ENCODE measurements at regions not wholly inside any gene's neighbourhood (a gene's known extent, or its start where the extent isn't known, plus 50 kb on each side); places are given as distances from the start of the nearest gene placed in this dataset.
A peak's percentile ranks its signal among the peaks of the same experiment; 100 is the strongest.

DNA sequence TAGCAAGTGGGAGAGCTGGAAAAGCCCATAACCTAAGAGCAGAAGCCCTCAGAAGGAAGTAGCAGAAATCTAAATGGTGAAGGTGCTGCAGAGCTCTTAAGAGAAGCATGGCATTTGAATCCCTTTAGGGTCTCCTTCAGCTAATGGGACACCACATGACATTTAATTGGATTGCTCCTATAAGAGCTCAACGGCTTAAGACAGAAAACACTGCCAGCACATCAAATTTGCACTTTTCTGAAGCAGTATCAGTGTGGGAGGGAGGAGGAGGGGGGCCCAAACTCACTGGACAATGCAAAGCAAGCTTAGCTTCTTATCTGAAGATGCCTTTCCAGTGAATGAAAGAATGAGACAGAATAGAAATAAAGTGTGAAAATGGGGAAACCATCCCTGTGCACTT lies 287.9 kb upstream of the MTNR1B start:
- no peak for DNase-seq (ENCODE audit: low read depth, low spot score)
- H3K27ac ChIP-seq: no peak overlapping the region

DNA sequence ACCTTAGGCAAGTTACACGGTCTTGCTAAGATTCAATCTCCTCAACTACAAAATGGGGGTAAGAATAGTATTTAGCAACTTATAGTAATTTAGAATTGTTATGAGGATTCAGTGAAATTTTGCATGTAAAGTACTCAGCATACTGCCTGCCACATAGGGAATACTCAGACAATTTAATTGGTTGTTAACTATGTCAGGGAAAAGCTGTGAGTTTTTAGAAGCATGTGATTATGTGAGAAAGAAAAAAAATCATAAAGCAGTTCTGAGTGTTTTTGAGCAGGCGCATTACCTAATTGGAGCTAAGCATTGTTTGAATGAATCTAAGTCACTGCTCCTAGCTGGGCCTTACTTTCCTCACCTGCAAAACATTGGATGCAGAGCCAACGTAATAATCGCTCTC lies 287.3 kb upstream of the MTNR1B start:
- no peak overlapping the region for H3K27ac ChIP-seq
- no peak for DNase-seq (ENCODE audit: low read depth, low spot score)

DNA sequence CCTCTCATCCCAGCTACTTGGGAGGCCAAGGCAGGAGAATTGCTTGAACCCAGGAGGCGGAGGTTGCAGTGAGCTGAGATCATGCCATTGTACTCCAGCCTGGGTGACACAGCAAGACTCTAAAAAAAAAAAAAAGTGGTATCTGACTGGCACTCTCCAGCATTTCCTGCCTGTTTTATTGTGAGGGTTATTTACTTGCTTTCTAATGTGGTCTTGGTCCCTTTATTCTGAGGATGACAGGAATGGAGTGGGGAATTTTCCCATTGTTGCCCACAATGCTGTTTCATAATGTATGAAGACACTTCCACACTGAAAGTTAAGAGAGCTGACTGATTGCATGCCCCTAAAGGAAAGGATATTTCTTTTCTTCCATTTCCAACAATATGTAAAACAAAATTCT lies 286.5 kb upstream of the MTNR1B start:
- H3K27ac ChIP-seq: no peak overlapping the region
- DNase-seq (ENCODE audit: low read depth, low spot score): no peak

DNA sequence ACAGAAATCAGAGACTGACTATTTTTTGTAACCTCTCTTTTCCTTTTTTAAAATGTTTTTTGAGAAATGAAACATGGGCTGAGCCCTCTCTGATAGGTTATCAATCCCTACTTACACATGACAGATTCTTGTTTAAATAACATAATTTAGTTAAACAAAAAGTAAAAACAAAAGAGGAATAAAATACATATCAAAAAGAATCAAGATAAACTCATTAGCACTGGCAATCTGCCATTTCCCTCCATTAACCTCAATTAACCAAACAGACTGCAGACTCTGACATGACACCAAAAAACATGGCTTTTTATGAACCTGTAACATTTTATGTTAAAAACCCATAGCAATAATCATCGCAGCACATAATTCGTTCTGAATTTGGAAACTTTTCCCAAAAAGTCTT lies 284.4 kb upstream of the MTNR1B start:
- no peak for DNase-seq (ENCODE audit: low read depth, low spot score)
- H3K27ac ChIP-seq: no peak overlapping the region

DNA sequence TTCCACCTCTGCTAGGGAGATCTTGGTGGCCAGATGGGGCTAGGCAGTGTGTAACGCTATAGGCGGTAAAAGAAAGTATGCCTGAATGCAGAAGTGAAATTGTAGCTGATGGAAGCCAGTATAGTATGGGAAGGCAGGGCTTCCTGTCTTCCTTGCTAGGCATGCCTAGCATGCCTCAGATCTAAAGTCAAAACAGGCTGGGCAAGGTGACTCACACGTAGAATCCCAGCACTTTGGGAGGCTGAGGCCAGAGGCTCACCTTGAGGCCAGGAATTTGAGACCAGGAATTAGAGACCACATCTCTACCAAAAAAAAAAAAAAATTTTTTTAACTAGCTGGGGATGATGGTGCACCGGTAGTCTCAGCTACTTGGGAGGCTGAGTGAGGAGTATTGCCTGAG lies 281.7 kb upstream of the MTNR1B start:
- no peak for DNase-seq (ENCODE audit: low read depth, low spot score)
- no peak overlapping the region for H3K27ac ChIP-seq

DNA sequence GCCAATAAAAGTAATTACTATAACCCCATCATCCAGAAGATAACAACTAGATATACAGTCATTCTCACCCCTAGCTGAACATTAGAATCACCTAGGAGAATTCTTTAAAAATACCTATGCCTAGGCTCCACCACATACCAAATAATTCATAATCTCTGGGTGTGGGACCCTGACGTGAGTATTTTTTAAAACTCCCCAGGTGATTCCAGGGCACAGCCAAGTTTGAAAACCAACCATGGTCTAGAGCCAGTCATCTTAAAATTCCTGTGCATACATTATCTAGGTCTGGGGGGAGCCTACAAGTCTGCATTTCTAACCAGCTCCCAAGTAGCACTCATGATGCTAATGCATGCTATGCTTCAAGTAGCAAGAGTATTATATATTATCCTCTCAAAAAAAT lies 281.0 kb upstream of the MTNR1B start:
- no peak for DNase-seq (ENCODE audit: low read depth, low spot score)
- H3K27ac ChIP-seq: no peak overlapping the region

DNA sequence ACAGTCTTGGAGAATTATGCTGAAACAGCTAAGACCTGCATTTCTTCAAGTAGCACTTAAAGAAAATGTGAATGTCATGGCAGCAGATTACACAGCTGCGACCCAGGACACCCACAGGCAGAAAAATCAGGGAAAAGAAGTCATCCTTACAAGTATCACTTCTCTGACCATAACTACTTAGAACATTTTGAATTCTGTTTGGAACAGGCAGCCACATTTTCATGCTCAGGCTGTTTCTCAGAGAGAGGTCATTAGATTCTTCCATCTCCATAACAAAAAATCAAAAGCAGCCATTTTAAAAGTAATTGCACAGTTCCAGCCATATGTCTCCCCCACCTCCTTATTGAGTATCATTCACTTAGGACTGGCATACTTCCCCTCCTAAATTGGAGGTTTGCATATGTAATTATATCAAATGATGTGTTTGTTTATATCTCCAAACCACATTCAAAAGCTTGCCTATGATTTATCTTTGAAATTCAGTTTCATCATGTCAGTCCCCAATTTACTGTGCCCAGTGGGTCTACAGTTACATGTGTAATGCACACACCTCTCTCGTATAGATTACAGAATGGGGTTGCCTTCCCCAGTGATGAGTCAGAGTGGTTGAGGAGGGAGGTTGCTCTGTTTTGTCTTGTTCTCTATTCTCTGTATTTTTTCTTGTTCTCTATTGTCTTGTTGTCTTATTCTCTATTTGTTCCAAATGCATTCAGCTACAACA lies 276.5 kb upstream of the MTNR1B start:
- H3K27ac ChIP-seq: no peak overlapping the region
- no peak for DNase-seq (ENCODE audit: low read depth, low spot score)

DNA sequence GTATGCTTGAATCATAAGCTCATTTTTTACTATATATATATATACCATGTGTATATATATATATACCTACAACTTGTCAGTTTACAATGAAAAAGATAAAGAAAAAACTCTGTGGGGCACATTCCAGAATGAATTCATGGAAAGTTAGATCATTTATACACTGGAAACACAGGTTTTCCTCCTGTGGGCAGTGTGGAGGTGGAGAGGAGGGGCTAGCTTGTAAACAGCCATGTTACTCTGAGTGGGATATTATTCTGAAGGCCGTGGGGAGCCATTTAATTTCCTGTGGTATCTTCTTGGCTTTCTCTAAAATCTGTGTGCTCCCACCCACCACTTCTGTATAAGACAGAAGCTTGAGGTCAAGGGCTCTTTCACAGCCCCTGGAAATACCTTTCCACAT lies 273.4 kb upstream of the MTNR1B start:
- no peak overlapping the region for H3K27ac ChIP-seq
- no peak for DNase-seq (ENCODE audit: low read depth, low spot score)

DNA sequence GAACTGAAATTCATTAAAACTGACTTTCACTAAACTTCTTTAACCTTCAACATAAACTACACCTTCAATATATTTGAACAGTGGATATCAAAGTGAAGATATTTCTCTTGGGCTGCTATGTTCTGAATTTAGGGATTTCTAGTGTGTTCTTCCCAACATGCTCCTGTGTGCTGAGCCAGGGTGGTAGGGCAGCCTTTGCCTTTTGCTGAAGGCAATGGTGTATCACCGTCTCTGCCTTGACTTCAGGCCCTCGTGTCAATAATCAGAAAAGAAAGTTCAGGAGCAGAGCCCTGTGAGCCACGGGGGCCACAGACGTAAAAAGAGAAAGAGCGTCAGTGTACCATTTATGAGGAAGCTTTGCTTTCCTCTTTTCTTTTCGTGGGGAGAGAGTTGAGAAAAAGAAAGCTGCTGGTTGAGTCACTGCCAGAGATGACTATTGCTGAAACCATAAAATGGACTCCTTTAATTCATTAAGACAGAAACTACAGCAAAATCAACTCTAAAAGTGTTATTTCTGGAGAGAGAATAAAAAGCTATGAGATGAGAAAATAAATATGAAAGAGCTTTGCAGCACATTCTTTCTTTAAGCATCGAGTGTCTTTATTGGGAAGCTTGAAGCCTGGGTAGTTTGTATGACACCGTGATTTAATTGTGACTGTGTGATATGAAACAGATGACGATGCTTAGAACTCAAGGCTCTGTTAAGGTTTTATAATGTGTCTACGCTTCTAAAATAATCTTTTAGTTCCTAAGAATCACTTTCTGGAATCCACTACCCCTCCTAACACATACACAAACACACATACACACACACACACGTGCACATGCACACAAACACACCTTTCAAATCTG lies 271.8 kb upstream of the MTNR1B start:
- DNase-seq (ENCODE audit: low read depth, low spot score): no peak
- no peak overlapping the region for H3K27ac ChIP-seq

DNA sequence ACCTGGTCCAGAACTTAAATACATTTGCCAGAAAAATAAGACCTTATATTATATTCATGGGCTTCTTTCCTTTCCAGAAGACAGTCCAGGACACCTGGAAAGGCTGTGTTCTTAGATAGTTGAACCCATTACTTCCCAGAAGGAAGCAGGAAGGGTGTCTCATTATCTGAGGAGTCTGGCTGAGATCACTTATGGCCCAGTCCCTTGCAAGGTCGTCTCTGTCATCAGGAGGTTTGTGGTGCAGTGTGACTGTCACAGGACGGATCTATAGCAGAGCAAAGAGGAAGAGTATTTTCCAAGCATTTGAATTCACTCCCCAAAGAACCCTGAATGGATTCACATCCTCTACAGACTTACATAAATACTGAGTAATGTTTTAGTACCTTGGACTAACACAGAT lies 270.7 kb upstream of the MTNR1B start:
- no peak overlapping the region for H3K27ac ChIP-seq
- no peak for DNase-seq (ENCODE audit: low read depth, low spot score)

DNA sequence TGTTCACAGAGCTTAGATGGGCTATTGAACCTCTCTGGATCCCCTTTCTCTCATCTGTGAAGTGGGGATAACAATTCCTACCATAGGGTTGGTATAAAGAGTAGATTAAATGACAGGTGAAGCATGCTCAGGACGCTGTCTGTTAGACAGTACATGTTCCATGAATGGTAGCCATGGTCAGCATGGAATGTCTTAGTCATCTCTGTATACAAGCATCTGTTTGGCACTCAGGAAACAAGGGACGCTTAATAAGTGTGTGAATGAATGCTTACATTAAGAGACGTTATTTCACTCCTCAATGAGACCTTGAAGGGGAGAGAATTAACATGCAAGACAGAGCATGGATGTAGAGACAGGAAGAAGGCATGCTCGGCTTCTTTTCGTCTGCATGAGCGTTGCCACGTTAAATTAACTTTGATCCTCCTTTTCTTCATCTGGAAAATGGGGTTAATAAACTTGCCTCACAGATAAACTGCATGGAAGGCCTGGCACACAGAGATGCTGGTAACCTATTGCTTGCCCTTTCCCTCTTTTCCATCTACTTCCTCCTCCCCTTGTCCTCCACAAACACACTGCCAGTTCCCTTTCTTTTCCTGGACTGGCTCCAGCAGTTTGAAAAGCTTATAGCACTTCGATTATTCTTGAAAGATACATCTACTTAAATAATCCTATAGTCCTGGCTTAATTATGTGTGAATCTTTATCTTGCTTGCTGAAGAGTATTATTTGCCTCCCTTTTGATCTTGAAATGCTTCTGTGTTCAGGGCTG lies 267.2 kb upstream of the MTNR1B start:
- peak overlapping the region; percentile 91 for H3K27ac ChIP-seq
- peak; percentile 24 for DNase-seq (ENCODE audit: low read depth, low spot score)

DNA sequence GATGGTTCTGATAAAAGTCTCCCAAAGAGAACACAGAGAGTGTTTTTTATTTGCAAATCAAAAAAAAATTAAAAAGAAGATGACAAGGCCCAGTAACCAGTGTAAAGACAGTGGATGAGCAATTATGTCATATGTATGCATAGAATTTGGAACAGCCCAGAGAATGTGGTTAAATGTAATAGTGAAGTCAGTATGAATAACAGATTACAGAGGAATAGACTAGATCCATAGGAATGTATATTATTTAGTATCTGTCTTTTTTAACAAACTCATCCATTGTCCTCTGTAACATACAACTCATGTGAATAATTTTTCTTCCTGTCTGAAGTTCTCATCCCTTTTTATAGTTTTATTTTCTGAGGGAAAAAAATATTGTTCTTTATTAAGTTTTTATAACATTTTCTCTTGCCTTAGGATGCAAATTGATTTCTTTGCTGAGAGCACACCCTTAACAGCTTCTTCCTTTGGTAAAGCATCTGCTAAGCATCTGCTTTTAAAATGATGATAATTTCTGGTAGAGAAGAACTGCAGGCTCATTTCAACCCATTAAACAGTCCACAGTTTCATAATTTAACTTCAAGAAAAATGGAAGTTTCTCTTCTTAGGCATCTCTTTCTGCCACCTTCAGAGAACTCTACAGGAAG lies 266.5 kb upstream of the MTNR1B start:
- DNase-seq (ENCODE audit: low read depth, low spot score): peak; percentile 22
- H3K27ac ChIP-seq: peak overlapping the region; percentile 91

DNA sequence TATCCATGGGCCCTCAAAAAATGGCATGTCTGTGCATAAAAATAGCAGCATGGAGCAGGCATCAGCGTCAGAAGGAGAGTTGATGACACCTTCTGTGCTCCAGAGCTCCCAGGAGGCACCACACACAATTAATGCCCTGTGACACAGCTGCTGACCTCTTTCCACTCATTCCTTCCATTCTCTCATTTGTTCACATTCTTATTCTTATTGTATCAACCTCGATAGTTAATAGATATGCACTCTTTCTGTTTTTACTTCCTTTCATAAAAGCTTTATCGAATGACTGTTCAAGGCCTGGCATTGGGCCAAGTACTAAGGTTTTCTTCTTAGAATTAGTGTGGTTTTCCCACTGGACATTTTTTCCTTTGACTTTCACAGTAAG lies 266.0 kb upstream of the MTNR1B start:
- DNase-seq (ENCODE audit: low read depth, low spot score): no peak
- H3K27ac ChIP-seq: peak overlapping the region; percentile 91

DNA sequence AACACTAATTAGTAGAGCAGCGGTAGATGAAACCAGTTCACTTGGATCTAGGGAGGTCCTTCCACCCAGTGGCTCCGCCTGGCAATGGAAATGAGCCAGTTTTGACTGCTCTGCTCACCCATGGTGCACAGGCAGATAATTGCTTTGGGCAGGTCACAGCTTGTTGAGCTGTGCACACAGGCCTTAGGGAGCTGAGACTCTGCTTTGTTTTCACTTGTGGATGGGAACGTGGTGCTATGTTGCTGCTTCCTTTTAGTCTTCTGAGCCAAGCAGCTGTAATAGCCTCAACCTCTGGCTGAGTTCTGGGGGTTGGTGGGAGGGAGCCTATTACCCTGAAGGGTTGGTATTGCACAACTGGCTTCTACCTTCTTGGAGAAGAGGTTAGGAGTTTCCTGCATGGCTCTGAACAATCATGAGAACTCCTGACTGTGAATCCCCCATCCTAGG lies 262.3 kb upstream of the MTNR1B start:
- peak; percentile 93 for DNase-seq (ENCODE audit: low read depth, low spot score)
- H3K27ac ChIP-seq: peak overlapping the region; percentile 83

DNA sequence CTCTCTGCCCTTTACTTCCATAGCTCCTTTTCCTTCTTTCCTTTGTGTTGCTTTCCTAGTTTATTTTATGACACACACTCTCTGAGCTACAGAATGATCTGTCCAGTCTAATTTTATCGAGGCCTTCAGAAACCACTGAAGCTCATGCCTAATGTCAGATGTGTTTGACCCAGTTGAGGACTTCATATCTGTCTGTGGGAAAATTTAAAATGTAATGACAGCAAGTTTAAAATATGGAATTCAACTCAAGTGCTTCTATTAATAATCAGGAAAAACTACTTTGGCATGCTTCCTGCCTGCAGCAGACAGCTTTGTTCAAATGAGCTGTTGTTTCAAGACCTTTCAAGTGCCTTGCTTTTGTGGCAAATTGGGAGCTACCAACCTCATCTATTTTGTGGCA lies 261.8 kb upstream of the MTNR1B start:
- DNase-seq (ENCODE audit: low read depth, low spot score): no peak
- H3K27ac ChIP-seq: peak overlapping the region; percentile 83

DNA sequence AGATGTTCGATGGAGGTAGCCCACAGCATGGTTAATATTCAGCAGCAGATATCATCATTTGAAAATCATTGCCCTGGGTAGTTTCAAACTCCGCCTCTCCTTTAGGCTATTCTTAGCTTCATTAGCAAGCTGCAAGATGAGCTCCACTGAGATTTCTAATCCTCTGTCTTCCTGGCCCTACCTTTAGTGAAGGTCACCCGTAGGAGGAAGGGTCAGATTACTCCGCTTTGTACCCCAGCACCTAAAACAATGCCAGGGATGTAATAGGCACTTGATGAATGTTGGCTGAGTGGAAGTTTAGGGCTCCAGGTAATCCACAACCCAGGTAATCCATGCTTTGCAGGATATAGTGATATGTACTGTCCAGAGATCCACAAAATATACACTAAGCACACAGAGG lies 260.1 kb upstream of the MTNR1B start:
- DNase-seq (ENCODE audit: low read depth, low spot score): no peak
- no peak overlapping the region for H3K27ac ChIP-seq

DNA sequence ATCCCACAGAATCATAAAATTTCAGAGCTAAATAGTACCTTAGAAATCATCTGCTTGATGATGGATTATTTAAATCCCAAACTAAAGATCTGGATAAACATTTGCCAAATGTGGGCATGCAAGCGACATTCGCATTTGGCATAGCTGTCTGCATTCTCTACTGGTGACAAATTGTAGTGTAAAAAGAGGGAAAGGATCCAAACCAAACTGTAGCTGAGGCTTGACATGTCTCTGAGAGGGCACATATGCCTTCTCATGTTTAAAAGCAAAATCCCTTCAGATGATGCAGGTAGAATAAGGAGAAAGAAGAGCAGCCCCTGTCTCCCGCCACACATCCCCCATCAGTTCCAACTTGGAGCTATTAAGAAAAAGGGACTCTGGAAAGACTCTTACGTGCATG lies 257.5 kb upstream of the MTNR1B start:
- DNase-seq (ENCODE audit: low read depth, low spot score): no peak
- no peak overlapping the region for H3K27ac ChIP-seq

DNA sequence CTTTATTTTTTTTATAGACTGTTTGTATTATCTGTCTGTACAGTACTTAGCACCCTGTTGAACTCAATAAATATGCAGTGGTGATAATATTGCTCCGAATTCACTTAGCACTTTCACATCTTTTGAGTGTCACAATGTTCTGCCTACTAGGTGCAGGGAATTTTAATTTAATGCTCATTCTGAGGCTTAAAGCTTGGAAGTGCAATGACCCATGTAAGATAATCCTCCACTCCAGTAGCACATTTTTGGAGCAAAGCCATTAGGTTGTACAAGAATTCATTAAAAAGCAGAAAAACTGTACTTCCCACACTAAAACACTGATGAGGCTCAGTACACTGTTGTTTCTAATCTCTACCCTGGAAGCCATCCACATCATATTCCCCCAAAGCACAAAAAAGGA lies 255.3 kb upstream of the MTNR1B start:
- no peak overlapping the region for H3K27ac ChIP-seq
- no peak for DNase-seq (ENCODE audit: low read depth, low spot score)

DNA sequence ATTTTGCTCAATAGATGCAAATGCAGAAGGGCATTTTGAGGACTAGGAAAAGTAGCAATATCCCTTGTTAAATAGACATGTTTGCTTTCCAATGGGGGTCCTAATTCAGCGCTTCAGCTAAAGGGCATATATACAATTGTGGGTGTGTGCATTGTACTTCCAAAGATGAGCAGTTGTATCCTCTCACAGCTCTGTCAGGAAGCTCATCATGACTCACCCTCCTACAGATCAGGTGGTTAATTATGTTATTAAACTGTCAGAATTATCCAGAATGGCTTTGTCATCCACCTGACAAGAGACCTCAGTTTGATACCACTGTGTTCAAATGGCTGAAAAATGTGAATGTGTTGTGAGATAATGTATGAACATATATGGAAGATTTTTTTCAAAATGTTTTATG lies 252.2 kb upstream of the MTNR1B start:
- no peak overlapping the region for H3K27ac ChIP-seq
- DNase-seq (ENCODE audit: low read depth, low spot score): no peak

DNA sequence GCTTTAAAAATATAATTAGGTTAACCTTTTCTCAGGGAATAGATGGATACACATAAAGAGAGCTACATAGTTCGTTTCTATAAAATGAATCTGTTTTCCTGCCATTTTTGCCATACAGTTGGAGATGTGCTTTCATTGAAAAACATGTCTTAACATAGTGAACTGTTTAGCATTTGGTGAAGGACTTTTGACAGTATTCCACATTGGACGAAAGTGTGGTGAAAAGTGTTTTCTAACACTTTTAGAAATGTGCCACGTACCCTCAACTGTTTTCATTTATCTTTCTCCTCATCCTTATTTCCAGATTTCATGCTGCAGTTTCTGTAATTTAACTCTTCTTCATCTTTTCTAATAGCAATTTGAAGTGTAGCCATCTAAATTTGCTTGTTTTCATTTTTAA lies 249.1 kb upstream of the MTNR1B start:
- no peak overlapping the region for H3K27ac ChIP-seq

DNA sequence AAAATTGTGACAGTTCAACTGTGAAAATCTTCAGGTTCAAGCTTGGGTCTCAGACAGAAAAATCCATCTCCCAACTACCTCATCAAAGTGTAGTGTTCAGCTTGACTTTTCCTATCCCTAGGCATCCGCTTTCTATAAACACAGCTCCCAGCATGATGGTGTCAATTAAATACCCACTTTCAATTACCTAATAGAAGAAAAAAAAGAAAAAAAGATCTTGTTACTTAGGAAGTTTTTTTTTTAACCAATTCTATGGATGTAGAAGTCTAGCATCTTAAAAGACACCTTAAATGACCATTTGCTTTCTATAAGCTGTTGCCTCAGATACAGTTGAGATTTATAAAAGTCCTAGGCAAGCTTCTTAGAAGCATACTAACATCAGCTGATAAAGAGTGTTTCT lies 244.1 kb upstream of the MTNR1B start:
- H3K27ac ChIP-seq: no peak overlapping the region
- no peak for DNase-seq (ENCODE audit: low read depth, low spot score)

More for the DNA sequence above, 249.1 kb upstream of the MTNR1B start:
- DNase-seq (ENCODE audit: low read depth, low spot score): no peak

Data from epithelial cell of prostate (primary cell).